HG02885 (cell line): ENCODE measurements at regions not wholly inside any gene's neighbourhood (a gene's known extent, or its start where the extent isn't known, plus 50 kb on each side); places are given as distances from the start of the nearest gene placed in this dataset.

Source experiments
- ATAC-seq: cut with Tn5 transposase; IDR thresholded peaks from one replicate; pipeline ENCODE4 v1.9.1; 2021; ENCODE audit warnings: mild to moderate bottlenecking; ENCODE audit not compliant: unreplicated experiment, poor library complexity

GRCh38 chr1:37265786-37266667 lies 208.4 kb upstream of the ZC3H12A start:
- ATAC-seq = no peak

GRCh38 chr1:37267111-37267835 lies 207.1 kb upstream of the ZC3H12A start:
- no peak for ATAC-seq

- ATAC-seq = no peak
Observed at GRCh38 chr1:37270639-37271038, 203.7 kb upstream of the ZC3H12A start.

DNA sequence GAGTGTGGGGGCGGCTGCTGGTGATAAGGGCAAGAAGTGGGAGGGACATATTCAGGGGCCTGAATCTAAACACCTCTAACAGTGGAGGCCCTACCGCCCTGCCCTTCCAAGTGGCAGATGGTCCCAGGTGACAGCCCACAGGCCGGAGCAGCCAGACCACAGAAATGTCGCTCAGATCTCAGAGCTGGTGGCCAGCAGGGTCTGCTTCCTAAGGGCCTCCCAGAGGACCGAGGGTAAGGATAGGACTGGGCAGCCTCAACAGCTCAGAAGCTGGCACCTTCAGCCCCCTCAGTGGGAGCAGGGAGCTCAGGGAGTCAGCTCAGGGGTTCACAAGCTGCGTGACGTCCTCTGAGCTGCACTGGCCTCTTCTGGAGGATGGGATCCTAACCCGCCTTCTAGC lies 201.8 kb upstream of the ZC3H12A start:
- no peak for ATAC-seq

GRCh38 chr1:37274486-37274885 lies 199.9 kb upstream of the ZC3H12A start:
- ATAC-seq = no peak

DNA sequence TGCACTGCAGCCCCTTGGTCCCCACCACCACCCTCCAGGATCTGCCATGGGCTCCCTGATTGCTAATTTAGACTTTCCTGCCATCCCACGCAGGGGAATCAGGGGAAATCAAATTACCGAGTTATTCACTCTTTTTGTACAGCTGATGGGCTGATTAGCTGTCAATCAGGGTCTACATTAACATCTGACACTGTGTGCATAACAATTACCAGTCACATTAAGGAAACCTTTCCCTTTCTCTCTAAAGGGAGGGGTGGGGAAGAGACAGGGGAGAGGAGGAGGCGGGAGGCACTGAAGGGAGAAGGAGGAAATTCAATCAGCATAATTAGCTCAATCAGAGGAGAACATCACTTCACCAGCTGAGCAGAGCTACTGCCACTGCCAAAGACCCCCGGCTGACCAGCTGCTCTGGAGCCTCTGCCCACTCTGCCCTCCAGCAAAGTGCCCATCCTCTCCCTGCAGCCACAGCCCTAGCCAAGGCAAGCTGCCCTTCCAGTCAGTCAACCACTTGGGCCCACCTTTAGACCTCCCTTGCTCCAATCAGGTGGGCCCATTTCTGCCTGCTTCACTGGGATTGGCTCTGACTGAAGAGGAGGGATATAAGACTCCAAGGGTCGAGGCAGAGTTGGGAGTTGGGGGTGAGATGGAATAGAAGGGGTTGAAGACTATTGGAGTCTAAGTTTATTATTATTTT lies 199.3 kb upstream of the ZC3H12A start:
- no peak for ATAC-seq

GRCh38 chr1:37277366-37277765 lies 197.0 kb upstream of the ZC3H12A start:
- no peak for ATAC-seq

- no peak for ATAC-seq
Observed at GRCh38 chr1:37281354-37281753, 193.0 kb upstream of the ZC3H12A start.

GRCh38 chr1:37282764-37283163 lies 191.6 kb upstream of the ZC3H12A start:
- ATAC-seq = no peak

GRCh38 chr1:37284053-37284452 lies 190.3 kb upstream of the ZC3H12A start:
- no peak for ATAC-seq

- no peak for ATAC-seq
Observed at GRCh38 chr1:37286881-37287280, 187.5 kb upstream of the ZC3H12A start.

- peak; percentile 96 for ATAC-seq
Observed at GRCh38 chr1:37288900-37289299, 185.5 kb upstream of the ZC3H12A start.

GRCh38 chr1:37290718-37291117 lies 183.7 kb upstream of the ZC3H12A start:
- no peak for ATAC-seq

GRCh38 chr1:37292789-37293188 lies 181.6 kb upstream of the ZC3H12A start:
- no peak for ATAC-seq

DNA sequence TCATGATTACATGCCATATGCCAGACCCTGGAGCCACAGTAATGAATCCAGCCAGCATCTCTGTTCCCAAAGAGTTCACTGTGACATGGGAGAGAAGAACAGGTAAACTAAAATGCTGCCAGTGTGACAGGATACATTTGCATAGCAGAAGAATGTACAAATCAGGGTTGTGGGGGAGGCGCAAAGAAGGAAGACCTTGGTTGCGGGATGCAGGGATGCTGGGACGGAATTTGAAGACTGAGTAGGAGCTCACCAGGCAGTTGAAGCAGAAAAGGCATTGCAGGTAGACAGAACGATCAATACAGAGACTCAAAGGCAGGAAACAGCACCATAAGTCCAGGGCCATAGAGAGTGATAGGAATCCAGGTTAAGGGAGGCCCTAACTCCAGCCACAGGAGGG lies 180.3 kb upstream of the ZC3H12A start:
- no peak for ATAC-seq

- no peak for ATAC-seq
Observed at GRCh38 chr1:37294529-37294928, 179.9 kb upstream of the ZC3H12A start.

- ATAC-seq = no peak
Observed at GRCh38 chr1:37298769-37299168, 175.6 kb upstream of the ZC3H12A start.

GRCh38 chr1:37299216-37299615 lies 175.2 kb upstream of the ZC3H12A start:
- ATAC-seq = no peak

DNA sequence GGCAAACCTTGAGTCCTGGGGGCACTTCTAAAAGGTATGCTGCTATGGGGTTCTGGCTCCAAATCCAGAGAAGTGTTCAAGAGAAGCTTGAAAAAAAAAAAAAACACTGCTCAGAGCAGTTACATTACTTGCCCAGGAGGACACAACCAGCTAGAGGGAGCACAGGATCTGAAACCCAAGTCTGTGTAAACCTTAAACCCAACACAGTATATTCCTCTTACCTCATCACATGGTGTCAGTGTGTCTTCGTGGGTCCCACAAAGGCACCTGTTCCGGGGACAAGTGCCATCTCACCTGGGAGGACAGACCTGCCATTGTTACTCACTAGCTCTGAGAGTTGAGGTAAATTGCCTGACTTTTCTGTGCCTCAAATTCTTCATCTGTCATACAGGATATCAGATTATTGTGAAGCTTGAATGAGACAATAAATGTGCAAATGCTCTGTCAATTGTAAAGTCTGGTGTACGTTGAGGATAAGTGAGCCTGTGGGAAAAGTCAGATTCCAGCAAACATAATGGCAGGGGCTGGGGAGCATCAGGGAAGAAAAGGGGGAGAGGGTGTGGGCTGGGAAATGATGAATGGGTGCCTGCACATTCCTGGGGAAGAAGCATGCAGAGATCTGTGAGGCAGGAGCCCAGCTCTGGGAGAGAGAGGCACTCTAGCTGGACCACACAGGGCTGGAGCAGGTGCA lies 170.4 kb upstream of the ZC3H12A start:
- no peak for ATAC-seq

DNA sequence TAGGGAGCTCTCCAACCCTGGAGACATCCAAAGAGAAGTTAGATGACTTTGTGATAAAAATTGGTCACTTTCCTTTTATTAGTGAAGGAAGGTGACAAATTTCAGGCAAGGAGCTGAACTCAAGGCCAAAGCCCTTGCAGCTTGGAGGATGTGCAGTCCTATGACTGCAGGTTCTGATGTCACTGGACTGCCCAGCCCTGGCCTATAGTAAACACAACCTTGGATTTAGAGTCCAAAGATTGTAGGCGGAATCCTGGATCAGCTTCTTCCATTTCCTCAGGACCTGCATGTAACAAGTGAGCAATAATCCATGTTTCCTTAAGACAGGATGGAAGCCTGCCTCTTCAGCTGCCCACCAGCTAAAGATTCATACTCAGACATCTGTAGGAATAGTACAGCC lies 169.3 kb upstream of the ZC3H12A start:
- no peak for ATAC-seq
